Neural cell (in vitro differentiated cells): ENCODE measurements at regions not wholly inside any gene's neighbourhood (a gene's known extent, or its start where the extent isn't known, plus 50 kb on each side); places are given as distances from the start of the nearest gene placed in this dataset.
"Not testable (repeated sequence)": the region's sequence is repeated elsewhere in the genome, so short reads cannot be mapped to it uniquely, and the experiment has no call there.

Source experiments
- EP300 ChIP-seq: fragments of 450-650 bp; conservative IDR thresholded peaks from 2 replicates; pipeline ENCODE4 v1.6.1; 2014; ENCODE audit warnings: antibody characterized with exemption, mild to moderate bottlenecking, moderate library complexity; ENCODE audit not compliant: poor library complexity, severe bottlenecking
- EZH2 ChIP-seq: fragments of 200-600, 300-800 bp; shearing (Covaris generic), sonication (generic); IDR thresholded peaks from 2 replicates; pipeline ENCODE4 v1.6.1; 2014; ENCODE audit warnings: antibody characterized with exemption, low read length, borderline replicate concordance, mild to moderate bottlenecking; ENCODE audit not compliant: insufficient read depth, poor library complexity, severe bottlenecking
- TF ChIP-seq, protein P1 (sequence below): fragments of 450-650 bp; IDR thresholded peaks from 2 replicates; pipeline ENCODE4 v1.5.1; 2014; ENCODE audit warnings: antibody characterized with exemption, mild to moderate bottlenecking, moderate library complexity; ENCODE audit not compliant: poor library complexity, severe bottlenecking
- TF ChIP-seq, protein P2 (sequence below): IDR thresholded peaks from 2 replicates; pipeline ENCODE4 v1.6.1; 2012; ENCODE audit warnings: borderline replicate concordance

DNA sequence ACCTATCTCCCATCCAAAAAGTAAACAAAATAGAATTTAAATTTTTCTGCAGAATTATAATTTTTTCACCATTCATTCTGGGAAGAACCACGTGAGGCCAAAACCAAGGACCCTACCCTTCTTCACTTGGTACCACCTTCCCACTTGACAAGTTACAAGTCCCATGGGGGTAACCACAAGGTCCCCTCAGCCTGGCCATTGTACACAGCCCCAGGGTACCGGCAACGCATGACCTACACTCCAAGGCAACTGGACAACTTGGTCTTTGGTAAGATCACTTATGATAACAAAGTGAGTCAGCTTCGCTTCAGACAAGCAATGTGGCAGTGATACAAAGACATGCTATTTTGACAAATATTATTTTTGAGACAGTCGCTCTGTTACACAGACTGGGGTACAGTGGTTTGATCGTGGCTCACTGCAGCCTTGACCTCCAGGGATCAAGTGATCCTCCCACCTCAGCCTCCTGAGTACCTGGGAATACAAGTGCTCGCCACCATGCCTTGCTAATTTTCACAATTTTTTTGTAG is 70.5 kb upstream of the PDPR start:
- TF ChIP-seq, protein P1, sequence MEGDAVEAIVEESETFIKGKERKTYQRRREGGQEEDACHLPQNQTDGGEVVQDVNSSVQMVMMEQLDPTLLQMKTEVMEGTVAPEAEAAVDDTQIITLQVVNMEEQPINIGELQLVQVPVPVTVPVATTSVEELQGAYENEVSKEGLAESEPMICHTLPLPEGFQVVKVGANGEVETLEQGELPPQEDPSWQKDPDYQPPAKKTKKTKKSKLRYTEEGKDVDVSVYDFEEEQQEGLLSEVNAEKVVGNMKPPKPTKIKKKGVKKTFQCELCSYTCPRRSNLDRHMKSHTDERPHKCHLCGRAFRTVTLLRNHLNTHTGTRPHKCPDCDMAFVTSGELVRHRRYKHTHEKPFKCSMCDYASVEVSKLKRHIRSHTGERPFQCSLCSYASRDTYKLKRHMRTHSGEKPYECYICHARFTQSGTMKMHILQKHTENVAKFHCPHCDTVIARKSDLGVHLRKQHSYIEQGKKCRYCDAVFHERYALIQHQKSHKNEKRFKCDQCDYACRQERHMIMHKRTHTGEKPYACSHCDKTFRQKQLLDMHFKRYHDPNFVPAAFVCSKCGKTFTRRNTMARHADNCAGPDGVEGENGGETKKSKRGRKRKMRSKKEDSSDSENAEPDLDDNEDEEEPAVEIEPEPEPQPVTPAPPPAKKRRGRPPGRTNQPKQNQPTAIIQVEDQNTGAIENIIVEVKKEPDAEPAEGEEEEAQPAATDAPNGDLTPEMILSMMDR, result not testable (repeated sequence)
- TF ChIP-seq EZH2, EP300: not testable (repeated sequence)
- TF ChIP-seq, protein P2, sequence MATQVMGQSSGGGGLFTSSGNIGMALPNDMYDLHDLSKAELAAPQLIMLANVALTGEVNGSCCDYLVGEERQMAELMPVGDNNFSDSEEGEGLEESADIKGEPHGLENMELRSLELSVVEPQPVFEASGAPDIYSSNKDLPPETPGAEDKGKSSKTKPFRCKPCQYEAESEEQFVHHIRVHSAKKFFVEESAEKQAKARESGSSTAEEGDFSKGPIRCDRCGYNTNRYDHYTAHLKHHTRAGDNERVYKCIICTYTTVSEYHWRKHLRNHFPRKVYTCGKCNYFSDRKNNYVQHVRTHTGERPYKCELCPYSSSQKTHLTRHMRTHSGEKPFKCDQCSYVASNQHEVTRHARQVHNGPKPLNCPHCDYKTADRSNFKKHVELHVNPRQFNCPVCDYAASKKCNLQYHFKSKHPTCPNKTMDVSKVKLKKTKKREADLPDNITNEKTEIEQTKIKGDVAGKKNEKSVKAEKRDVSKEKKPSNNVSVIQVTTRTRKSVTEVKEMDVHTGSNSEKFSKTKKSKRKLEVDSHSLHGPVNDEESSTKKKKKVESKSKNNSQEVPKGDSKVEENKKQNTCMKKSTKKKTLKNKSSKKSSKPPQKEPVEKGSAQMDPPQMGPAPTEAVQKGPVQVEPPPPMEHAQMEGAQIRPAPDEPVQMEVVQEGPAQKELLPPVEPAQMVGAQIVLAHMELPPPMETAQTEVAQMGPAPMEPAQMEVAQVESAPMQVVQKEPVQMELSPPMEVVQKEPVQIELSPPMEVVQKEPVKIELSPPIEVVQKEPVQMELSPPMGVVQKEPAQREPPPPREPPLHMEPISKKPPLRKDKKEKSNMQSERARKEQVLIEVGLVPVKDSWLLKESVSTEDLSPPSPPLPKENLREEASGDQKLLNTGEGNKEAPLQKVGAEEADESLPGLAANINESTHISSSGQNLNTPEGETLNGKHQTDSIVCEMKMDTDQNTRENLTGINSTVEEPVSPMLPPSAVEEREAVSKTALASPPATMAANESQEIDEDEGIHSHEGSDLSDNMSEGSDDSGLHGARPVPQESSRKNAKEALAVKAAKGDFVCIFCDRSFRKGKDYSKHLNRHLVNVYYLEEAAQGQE, result not testable (repeated sequence)
